ENCODE measurements at regions not wholly inside any gene's neighbourhood (a gene's known extent, or its start where the extent isn't known, plus 50 kb on each side); places are given as distances from the start of the nearest gene placed in this dataset.

- H2AK9ac ChIP-seq (replicated peaks; ENCODE audit: low read depth, low read length, poor library complexity) = no peak overlapping the region
- H3K79me1 ChIP-seq (ENCODE audit: low read depth in 1 of 2, low read length in 2 of 2) = no peaks in the 10 kb centered on the region
- no peak overlapping the region for H3K4me2 ChIP-seq (ENCODE audit: low read depth, low read length)
- in situ Hi-C loops (cut with MboI; ENCODE audit: low sequenced_read_pairs) (no loop called here), intact Hi-C loops (cut with micrococcal nuclease) (no loop called here), dilution Hi-C loops (cut with HindIII; ENCODE audit: low sequenced_read_pairs, unreplicated experiment) (no loop called here)
- no peak overlapping the region for H3K4me3 ChIP-seq (ENCODE audit: insufficient read depth, low read depth, low read length)
- H3K9me1 ChIP-seq (ENCODE audit: insufficient read depth, low read length) = no peaks in the 10 kb centered on the region
- TF ChIP-seq MAZ (IDR thresholded peaks at IDR 0.05; ENCODE audit: borderline replicate concordance, low read depth, low read length) = no peak
- no peak for TF ChIP-seq USF2 (IDR thresholded peaks at IDR 0.05; ENCODE audit: low read depth, low read length)
- TF ChIP-seq SMC3 (IDR thresholded peaks at IDR 0.05; ENCODE audit: low read depth, low read length) = no peak
- no peak for TF ChIP-seq ELK1 (IDR thresholded peaks at IDR 0.05; ENCODE audit: borderline replicate concordance, low read depth, low read length)
- TF ChIP-seq RAD21 (IDR thresholded peaks at IDR 0.05; ENCODE audit: low read length) = no peak
- no peak for TF ChIP-seq MXI1 (IDR thresholded peaks at IDR 0.05; ENCODE audit: borderline replicate concordance, low read depth, low read length)
- ChIA-PET CTCF (no interaction called here), POLR2A (ENCODE audit: unreplicated experiment) (no interaction called here)
- no peak overlapping the region for H2AFZ ChIP-seq (replicated peaks; ENCODE audit: low read length, poor library complexity)
- H3K56ac ChIP-seq (ENCODE audit: extremely low read depth, insufficient read depth, low read length) = no peak overlapping the region
- H2AK5ac ChIP-seq (ENCODE audit: low read depth, low read length) = no peak overlapping the region
- WGBS, 2 experiments (ENCODE audit: extremely low coverage in 2 of 2, insufficient read length in 1 of 2) = no CpG with 5 or more reads among the region's 5 CpGs
- no peak overlapping the region for H4K5ac ChIP-seq (ENCODE audit: low read depth, low read length)
- no peak overlapping the region for H4K91ac ChIP-seq (ENCODE audit: insufficient read depth, low read depth, low read length)
- no peak overlapping the region for H3K4ac ChIP-seq (ENCODE audit: low read depth, low read length)
- H3K9ac ChIP-seq (ENCODE audit: low read depth, low read length) = no peak overlapping the region
- H2BK15ac ChIP-seq (ENCODE audit: low read depth, low read length) = no peak overlapping the region
- H3K14ac ChIP-seq (replicated peaks; ENCODE audit: low read depth, low read length) = no peak overlapping the region
- DNase-seq (no peak), ATAC-seq (ENCODE audit: low read depth) (no peak)
- H2BK120ac ChIP-seq (ENCODE audit: low read depth, low read length) = no peak overlapping the region
- H3K4me1 ChIP-seq (ENCODE audit: control insufficient read depth, insufficient read depth, low read length) = no peaks in the 10 kb centered on the region
- no peak overlapping the region for H2BK5ac ChIP-seq (ENCODE audit: low read depth, low read length, poor library complexity, severe bottlenecking)
- H3K27ac ChIP-seq (ENCODE audit: insufficient read depth, low read length) = no peak overlapping the region
- H3K18ac ChIP-seq (ENCODE audit: low read depth, low read length) = no peak overlapping the region
- H2BK20ac ChIP-seq (ENCODE audit: low read depth, low read length) = no peak overlapping the region
- no peaks in the 10 kb centered on the region for H3K36me3 ChIP-seq (ENCODE audit: control insufficient read depth, insufficient read depth, low read length)
- H3K9me3 ChIP-seq (ENCODE audit: control insufficient read depth, insufficient read depth, low read length) = no peaks in the 10 kb centered on the region
- no peak overlapping the region for H4K8ac ChIP-seq (ENCODE audit: low read depth in 2 of 2, low read length in 2 of 2)
- BruUV-seq (replicated peaks) = no TSS peak
- no peaks in the 10 kb centered on the region for H3K27me3 ChIP-seq (ENCODE audit: control insufficient read depth, insufficient read depth, low read length)
- no peak overlapping the region for H3K23ac ChIP-seq (ENCODE audit: low read depth, low read length)
- no peaks in the 10 kb centered on the region for H4K20me1 ChIP-seq (ENCODE audit: insufficient read depth, low read length)
Observed at GRCh38 chr11:112801817-112802088, 159.5 kb upstream of the NCAM1 start.
